MCF 10A (cell line): ENCODE measurements at regions not wholly inside any gene's neighbourhood (a gene's known extent, or its start where the extent isn't known, plus 50 kb on each side); places are given as distances from the start of the nearest gene placed in this dataset.

Source experiments
- BruUV-seq: library from RNA; stranded (reverse); fragments of 400-500 nt; replicated peaks from 2 replicates; lab custom pipeline; 2021; lab: Mats Ljungman, UMichigan
- CTCF ChIA-PET: fragments of 300-600 bp; sonication (Branson Sonifier 250); formaldehyde crosslinking; extraction: SDS; loops from one replicate; lab custom pipeline; 2021; ENCODE audit warnings: antibody characterized with exemption, inconsistent platforms; lab: Yijun Ruan, JAX
- POLR2A ChIA-PET: fragments of 300-600, 350-650 bp; sonication (Branson Sonifier 250); formaldehyde crosslinking; extraction: SDS; loops from one replicate; lab custom pipeline; 2020; ENCODE audit warnings: antibody characterized with exemption, inconsistent platforms; lab: Yijun Ruan, JAX
- DNase-seq: peaks from one replicate; pipeline ENCODE4 v3.0.0-alpha.2; 2018; ENCODE audit not compliant: unreplicated experiment
- H3K27ac Mint-ChIP-seq: one replicate; pipeline ENCODE4 v1.8.0; 2022; ENCODE audit warnings: mild to moderate bottlenecking, low read depth, mixed read lengths; ENCODE audit not compliant: unreplicated experiment
- H3K27me3 Mint-ChIP-seq: one replicate; pipeline ENCODE4 v1.8.0; 2022; ENCODE audit warnings: mixed read lengths; ENCODE audit not compliant: insufficient read depth, unreplicated experiment
- H3K36me3 Mint-ChIP-seq: one replicate; pipeline ENCODE4 v1.8.0; 2022; ENCODE audit warnings: mild to moderate bottlenecking, moderate library complexity, mixed read lengths; ENCODE audit not compliant: insufficient read depth, unreplicated experiment
- H3K4me1 Mint-ChIP-seq: one replicate; pipeline ENCODE4 v1.8.0; 2022; ENCODE audit warnings: mixed read lengths; ENCODE audit not compliant: insufficient read depth, unreplicated experiment
- H3K4me3 Mint-ChIP-seq: one replicate; pipeline ENCODE4 v1.8.0; 2022; ENCODE audit warnings: mild to moderate bottlenecking, moderate library complexity, mixed read lengths; ENCODE audit not compliant: unreplicated experiment
- H3K9me3 Mint-ChIP-seq: one replicate; pipeline ENCODE4 v1.8.0; 2022; ENCODE audit warnings: mixed read lengths; ENCODE audit not compliant: unreplicated experiment
- intact Hi-C: fragments of 100-400 bp; cut with micrococcal nuclease; formaldehyde crosslinking; loops from 2 replicates; pipeline ENCODE4 v1.14.1; 2022
- TF ChIP-seq, protein P1 (sequence below): fragments of 200-600 bp; IDR thresholded peaks from one replicate; pipeline ENCODE4 v1.8.0; 2022; ENCODE audit warnings: antibody characterized with exemption, mild to moderate bottlenecking; ENCODE audit not compliant: unreplicated experiment

DNA sequence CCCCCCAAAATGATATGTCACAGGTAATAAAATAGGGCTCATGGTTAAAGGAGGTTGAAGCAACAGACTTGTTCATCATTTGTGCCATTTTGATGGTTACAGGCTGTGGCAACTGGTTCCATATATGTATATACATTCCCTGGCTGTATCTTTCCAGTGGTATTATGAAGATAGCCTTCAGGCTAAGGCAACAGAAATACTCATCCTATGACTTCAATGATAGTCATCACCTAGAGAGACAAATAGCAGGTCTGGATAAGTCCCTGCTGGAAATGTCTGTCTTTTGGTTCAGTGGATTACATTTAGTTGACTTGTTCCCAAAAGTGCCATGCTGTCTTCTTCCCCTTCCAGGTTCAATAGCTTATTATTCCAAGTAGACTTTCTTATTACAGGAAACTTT, 997.4 kb downstream of the FLRT2 start:
- CTCF ChIA-PET: no interaction called here
- POLR2A ChIA-PET: no interaction called here
- intact Hi-C loops: no loop called here
- H3K4me1 Mint-ChIP-seq: peaks cover 2% of the 10 kb centered on the region
- DNase-seq: no peak
- H3K4me3 Mint-ChIP-seq: no peak overlapping the region
- BruUV-seq: no TSS peak
- H3K27ac Mint-ChIP-seq: no peak overlapping the region
- no peaks in the 10 kb centered on the region for H3K36me3 Mint-ChIP-seq
- TF ChIP-seq, protein P1, sequence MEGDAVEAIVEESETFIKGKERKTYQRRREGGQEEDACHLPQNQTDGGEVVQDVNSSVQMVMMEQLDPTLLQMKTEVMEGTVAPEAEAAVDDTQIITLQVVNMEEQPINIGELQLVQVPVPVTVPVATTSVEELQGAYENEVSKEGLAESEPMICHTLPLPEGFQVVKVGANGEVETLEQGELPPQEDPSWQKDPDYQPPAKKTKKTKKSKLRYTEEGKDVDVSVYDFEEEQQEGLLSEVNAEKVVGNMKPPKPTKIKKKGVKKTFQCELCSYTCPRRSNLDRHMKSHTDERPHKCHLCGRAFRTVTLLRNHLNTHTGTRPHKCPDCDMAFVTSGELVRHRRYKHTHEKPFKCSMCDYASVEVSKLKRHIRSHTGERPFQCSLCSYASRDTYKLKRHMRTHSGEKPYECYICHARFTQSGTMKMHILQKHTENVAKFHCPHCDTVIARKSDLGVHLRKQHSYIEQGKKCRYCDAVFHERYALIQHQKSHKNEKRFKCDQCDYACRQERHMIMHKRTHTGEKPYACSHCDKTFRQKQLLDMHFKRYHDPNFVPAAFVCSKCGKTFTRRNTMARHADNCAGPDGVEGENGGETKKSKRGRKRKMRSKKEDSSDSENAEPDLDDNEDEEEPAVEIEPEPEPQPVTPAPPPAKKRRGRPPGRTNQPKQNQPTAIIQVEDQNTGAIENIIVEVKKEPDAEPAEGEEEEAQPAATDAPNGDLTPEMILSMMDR: no peak
- H3K27me3 Mint-ChIP-seq: no peaks in the 10 kb centered on the region
- no peaks in the 10 kb centered on the region for H3K9me3 Mint-ChIP-seq

DNA sequence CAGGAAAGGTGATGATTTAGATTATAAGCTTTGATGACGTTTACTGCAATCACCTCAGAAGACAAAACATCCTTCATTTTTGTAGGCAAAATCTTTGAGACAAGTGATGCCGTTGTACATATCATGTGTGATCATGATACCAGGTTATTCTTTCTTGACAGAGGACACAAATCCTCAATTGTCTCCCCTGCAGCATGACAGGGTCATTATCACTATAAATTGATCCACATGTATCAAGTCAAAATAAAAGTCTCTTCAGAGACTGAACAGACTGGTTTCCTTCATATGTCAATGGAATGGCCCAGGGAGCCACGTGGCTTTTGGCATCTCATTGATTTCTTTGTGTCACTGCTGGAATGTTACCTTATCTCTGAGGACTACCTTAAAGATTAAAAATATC, 995.7 kb downstream of the FLRT2 start:
- Mint-ChIP-seq H3K4me3 (no peak overlapping the region), H3K4me1 (no peaks in the 10 kb centered on the region), H3K36me3 (no peaks in the 10 kb centered on the region), H3K27me3 (no peaks in the 10 kb centered on the region), H3K9me3 (no peaks in the 10 kb centered on the region), H3K27ac (no peak overlapping the region)
- no TSS peak for BruUV-seq
- CTCF ChIA-PET: interaction anchor here (0.9 kb wide), 1 partner anchor 37 kb away, joined by 3 read pairs; no protein-coding TSS in a partner anchor
- no peak for DNase-seq
- POLR2A ChIA-PET: interaction anchor here (1.1 kb wide), 1 partner anchor 147 kb away, joined by 3 read pairs; no protein-coding TSS in a partner anchor
- TF ChIP-seq, protein P1: no peak
- intact Hi-C loops: no loop called here

GRCh38 chr14:86521843-86522242, 991.9 kb downstream of the FLRT2 start:
- no TSS peak for BruUV-seq
- intact Hi-C loops: no loop called here
- POLR2A ChIA-PET: no interaction called here
- Mint-ChIP-seq H3K4me1 (no peaks in the 10 kb centered on the region), H3K36me3 (no peaks in the 10 kb centered on the region), H3K27me3 (no peaks in the 10 kb centered on the region), H3K9me3 (no peaks in the 10 kb centered on the region), H3K27ac (no peak overlapping the region), H3K4me3 (no peak overlapping the region)
- CTCF ChIA-PET: no interaction called here
- DNase-seq: no peak
- TF ChIP-seq, protein P1: no peak

- intact Hi-C loops: no loop called here
- Mint-ChIP-seq H3K27me3 (no peaks in the 10 kb centered on the region), H3K27ac (no peak overlapping the region), H3K4me1 (no peaks in the 10 kb centered on the region), H3K9me3 (no peaks in the 10 kb centered on the region), H3K36me3 (no peaks in the 10 kb centered on the region), H3K4me3 (no peak overlapping the region)
- no peak for DNase-seq
- CTCF ChIA-PET: interaction anchor here (0.7 kb wide), 1 partner anchor 293 kb away, joined by 3 read pairs; no protein-coding TSS in a partner anchor
- POLR2A ChIA-PET: interaction anchor here (0.9 kb wide), 1 partner anchor 12 kb away, joined by 4 read pairs; no protein-coding TSS in a partner anchor
- no TSS peak for BruUV-seq
- TF ChIP-seq, protein P1: no peak
Measured at GRCh38 chr14:86521031-86521730, 991.2 kb downstream of the FLRT2 start.
